ENCODE measurements at regions not wholly inside any gene's neighbourhood (a gene's known extent, or its start where the extent isn't known, plus 50 kb on each side); places are given as distances from the start of the nearest gene placed in this dataset.

DNA sequence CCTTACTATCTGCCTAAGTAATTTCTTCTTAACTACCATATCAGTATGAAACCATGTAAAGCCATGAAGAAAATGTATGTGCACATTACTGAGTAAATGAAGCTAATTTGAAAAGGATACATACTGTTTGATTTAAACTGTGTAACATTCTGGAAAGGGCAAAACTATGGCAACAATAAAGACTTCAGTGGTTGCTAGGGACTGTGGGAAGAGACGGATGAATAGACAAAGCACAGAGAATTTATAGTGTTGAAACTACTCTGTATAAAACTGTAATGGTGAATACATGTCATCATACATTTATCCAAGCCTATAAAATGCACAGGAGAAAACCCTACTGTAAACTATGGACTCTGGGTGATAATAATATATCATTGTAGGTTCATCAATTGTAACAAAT, 1103.7 kb upstream of the EPHA6 start:
- Histone ChIP-seq H3K36me3 (ENCODE audit: control insufficient read depth, insufficient read depth, low read length) (no peaks in the 10 kb centered on the region), H4K20me1 (replicated peaks; ENCODE audit: control insufficient read depth, insufficient read depth, low read length) (no peaks in the 10 kb centered on the region), H3K4me2 (ENCODE audit: insufficient read depth, low read length) (no peak overlapping the region), H3K9ac (ENCODE audit: insufficient read depth in 1 of 2, low read depth in 2 of 2, low read length in 2 of 2) (no peak overlapping the region), H3K27ac (ENCODE audit: extremely low read depth, low read depth, low read length) (no peak overlapping the region), H3K9me3 (replicated peaks; ENCODE audit: control insufficient read depth, insufficient read depth, low read depth, low read length) (no peaks in the 10 kb centered on the region), H3K9me1 (ENCODE audit: control insufficient read depth, insufficient read depth, low read length) (no peaks in the 10 kb centered on the region), H3K79me2 (ENCODE audit: control insufficient read depth, insufficient read depth, low read length) (no peaks in the 10 kb centered on the region), H3K4me3 (no peak overlapping the region), H3K4me1 (replicated peaks in 1 of 2; ENCODE audit: control insufficient read depth in 2 of 2, insufficient read depth in 2 of 2, low read length in 2 of 2) (no peaks in the 10 kb centered on the region), H2AFZ (ENCODE audit: low read depth, low read length) (no peak overlapping the region), H3K27me3 (ENCODE audit: control insufficient read depth in 2 of 2, insufficient read depth in 2 of 2, low read length in 2 of 2) (no peaks in the 10 kb centered on the region)
- no peak for TF ChIP-seq SOX6 (IDR thresholded peaks at IDR 0.05)
- no peak for TF ChIP-seq HDAC8 (tag; IDR thresholded peaks at IDR 0.05)
- no peak for TF ChIP-seq ZC3H11A (IDR thresholded peaks at IDR 0.05; ENCODE audit: low read depth, low read length)
- TF ChIP-seq, protein P1, sequence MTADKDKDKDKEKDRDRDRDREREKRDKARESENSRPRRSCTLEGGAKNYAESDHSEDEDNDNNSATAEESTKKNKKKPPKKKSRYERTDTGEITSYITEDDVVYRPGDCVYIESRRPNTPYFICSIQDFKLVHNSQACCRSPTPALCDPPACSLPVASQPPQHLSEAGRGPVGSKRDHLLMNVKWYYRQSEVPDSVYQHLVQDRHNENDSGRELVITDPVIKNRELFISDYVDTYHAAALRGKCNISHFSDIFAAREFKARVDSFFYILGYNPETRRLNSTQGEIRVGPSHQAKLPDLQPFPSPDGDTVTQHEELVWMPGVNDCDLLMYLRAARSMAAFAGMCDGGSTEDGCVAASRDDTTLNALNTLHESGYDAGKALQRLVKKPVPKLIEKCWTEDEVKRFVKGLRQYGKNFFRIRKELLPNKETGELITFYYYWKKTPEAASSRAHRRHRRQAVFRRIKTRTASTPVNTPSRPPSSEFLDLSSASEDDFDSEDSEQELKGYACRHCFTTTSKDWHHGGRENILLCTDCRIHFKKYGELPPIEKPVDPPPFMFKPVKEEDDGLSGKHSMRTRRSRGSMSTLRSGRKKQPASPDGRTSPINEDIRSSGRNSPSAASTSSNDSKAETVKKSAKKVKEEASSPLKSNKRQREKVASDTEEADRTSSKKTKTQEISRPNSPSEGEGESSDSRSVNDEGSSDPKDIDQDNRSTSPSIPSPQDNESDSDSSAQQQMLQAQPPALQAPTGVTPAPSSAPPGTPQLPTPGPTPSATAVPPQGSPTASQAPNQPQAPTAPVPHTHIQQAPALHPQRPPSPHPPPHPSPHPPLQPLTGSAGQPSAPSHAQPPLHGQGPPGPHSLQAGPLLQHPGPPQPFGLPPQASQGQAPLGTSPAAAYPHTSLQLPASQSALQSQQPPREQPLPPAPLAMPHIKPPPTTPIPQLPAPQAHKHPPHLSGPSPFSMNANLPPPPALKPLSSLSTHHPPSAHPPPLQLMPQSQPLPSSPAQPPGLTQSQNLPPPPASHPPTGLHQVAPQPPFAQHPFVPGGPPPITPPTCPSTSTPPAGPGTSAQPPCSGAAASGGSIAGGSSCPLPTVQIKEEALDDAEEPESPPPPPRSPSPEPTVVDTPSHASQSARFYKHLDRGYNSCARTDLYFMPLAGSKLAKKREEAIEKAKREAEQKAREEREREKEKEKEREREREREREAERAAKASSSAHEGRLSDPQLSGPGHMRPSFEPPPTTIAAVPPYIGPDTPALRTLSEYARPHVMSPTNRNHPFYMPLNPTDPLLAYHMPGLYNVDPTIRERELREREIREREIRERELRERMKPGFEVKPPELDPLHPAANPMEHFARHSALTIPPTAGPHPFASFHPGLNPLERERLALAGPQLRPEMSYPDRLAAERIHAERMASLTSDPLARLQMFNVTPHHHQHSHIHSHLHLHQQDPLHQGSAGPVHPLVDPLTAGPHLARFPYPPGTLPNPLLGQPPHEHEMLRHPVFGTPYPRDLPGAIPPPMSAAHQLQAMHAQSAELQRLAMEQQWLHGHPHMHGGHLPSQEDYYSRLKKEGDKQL (CRISPR knock-in tag; IDR thresholded peaks at IDR 0.05; ENCODE audit: borderline replicate concordance) = no peak
- TF ChIP-seq ZNF253 (CRISPR knock-in tag; conservative IDR thresholded peaks at IDR 0.05) = no peak
- no peak for TF ChIP-seq HOXB6 (CRISPR knock-in tag; IDR thresholded peaks at IDR 0.05; ENCODE audit: borderline replicate concordance)
- TF ChIP-seq ATF1 (CRISPR knock-in tag; IDR thresholded peaks at IDR 0.05) = no peak
- TF ChIP-seq ATF1 (tag; IDR thresholded peaks at IDR 0.05) = no peak
- no peak for TF ChIP-seq ETS2 (tag; IDR thresholded peaks at IDR 0.05; ENCODE audit: borderline replicate concordance, poor library complexity, severe bottlenecking)
- no peak for TF ChIP-seq TFAP4 (CRISPR knock-in tag; IDR thresholded peaks at IDR 0.05; ENCODE audit: borderline replicate concordance)
- TF ChIP-seq PHF20 (IDR thresholded peaks at IDR 0.05; ENCODE audit: partially characterized antibody) = no peak
- intact Hi-C loops (cut with micrococcal nuclease) (no loop called here), in situ Hi-C loops (cut with MboI) (no loop called here)
- DNase-seq (ENCODE audit: extremely low read depth in 1 of 4, low spot score in 3 of 4) (no peak), ATAC-seq (no peak), FAIRE-seq (no peak)
- ChIA-PET CTCF (ENCODE audit: low intra/inter-chr PET ratio) (no interaction called here), POLR2A (no interaction called here)
- BruUV-seq (replicated peaks) = no TSS peak
- WGBS (ENCODE audit: insufficient coverage, low coverage, missing lambda C conversion rate) = 0% methylated on average over 1 of the region's 1 CpG

All from K562 (cell line).